ENCODE measurements at regions not wholly inside any gene's neighbourhood (a gene's known extent, or its start where the extent isn't known, plus 50 kb on each side); places are given as distances from the start of the nearest gene placed in this dataset.

GRCh38 chr20:58069796-58070663, 158.4 kb downstream of the ANKRD60 start (continued):
- TF ChIP-seq CREB1 (CRISPR knock-in tag; IDR thresholded peaks at IDR 0.05; ENCODE audit: low read depth) (no peak), CTCF (conservative IDR thresholded peaks at IDR 0.05; ENCODE audit: low read depth in 2 of 2) (no peak)

- Mint-ChIP-seq H3K27ac (no peak overlapping the region), H3K27me3 (ENCODE audit: insufficient read depth, low read depth, poor library complexity) (peaks cover 3% of the 10 kb centered on the region), H3K36me3 (ENCODE audit: low read depth) (no peaks in the 10 kb centered on the region), H3K4me3 (no peak overlapping the region), H3K4me1 (peaks cover 3% of the 10 kb centered on the region; the same call in 1 of the 3 replicates), H3K9me3 (no peaks in the 10 kb centered on the region; the same call in 2 of the 3 replicates)
- Histone ChIP-seq H3F3A (replicated peaks; ENCODE audit: low read depth) (no peaks in the 10 kb centered on the region), H3K79me2 (replicated peaks; ENCODE audit: insufficient read depth) (no peaks in the 10 kb centered on the region), H3K4me2 (no peak overlapping the region), H4K20me1 (replicated peaks; ENCODE audit: insufficient read depth) (no peaks in the 10 kb centered on the region), H2AFZ (no peak overlapping the region), H3K27me3 (ENCODE audit: insufficient read depth) (no peaks in the 10 kb centered on the region), H3K4me1 (ENCODE audit: insufficient read depth) (no peaks in the 10 kb centered on the region), H3K4me3 (no peak overlapping the region), H3K9me2 (ENCODE audit: insufficient read depth) (no peaks in the 10 kb centered on the region), H3K27ac (ENCODE audit: low read depth) (no peak overlapping the region), H3K36me3 (ENCODE audit: insufficient read depth) (no peaks in the 10 kb centered on the region)
- ATAC-seq: no peak
- TF ChIP-seq JUNB (IDR thresholded peaks at IDR 0.05; ENCODE audit: unreplicated experiment) (no peak), STAT1 (IDR thresholded peaks at IDR 0.05; ENCODE audit: unreplicated experiment) (no peak), ETS1 (IDR thresholded peaks at IDR 0.05) (no peak), ZNF462 (CRISPR knock-in tag; IDR thresholded peaks at IDR 0.05) (no peak), CREB1 (CRISPR knock-in tag; IDR thresholded peaks at IDR 0.05; ENCODE audit: low read depth) (no peak), ZNF114 (CRISPR knock-in tag; IDR thresholded peaks at IDR 0.05) (no peak), EZH2phosphoT487 (IDR thresholded peaks at IDR 0.05; ENCODE audit: unreplicated experiment) (no peak)
- DNase-seq (ENCODE audit: low spot score): no peak
Observed at GRCh38 chr20:58069207-58069606, 159.2 kb downstream of the ANKRD60 start.
